ENCODE measurements at regions not wholly inside any gene's neighbourhood (a gene's known extent, or its start where the extent isn't known, plus 50 kb on each side); places are given as distances from the start of the nearest gene placed in this dataset.

DNA sequence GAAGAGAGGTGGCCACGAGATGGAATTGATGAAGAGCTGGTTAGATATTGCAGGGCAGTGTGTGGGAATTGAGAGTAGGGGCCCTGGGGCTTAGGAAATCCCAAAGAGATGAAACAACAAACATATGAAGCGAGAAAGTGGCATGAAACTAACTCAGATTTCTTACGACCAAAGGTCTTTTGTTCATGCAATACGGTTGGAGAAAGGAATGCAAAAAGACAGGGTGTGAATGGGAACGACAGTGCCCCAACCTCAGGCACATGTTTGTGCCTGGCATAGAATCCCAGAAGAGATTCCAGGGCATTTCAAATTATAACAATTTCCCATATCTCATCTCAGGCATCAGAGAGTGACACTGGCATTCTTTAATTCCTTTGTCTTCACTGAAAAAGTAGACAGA, 199.2 kb downstream of the ACTL7B start:
- DNase-seq (ENCODE audit: low read depth in 4 of 4, low spot score in 1 of 4): no peak

DNA sequence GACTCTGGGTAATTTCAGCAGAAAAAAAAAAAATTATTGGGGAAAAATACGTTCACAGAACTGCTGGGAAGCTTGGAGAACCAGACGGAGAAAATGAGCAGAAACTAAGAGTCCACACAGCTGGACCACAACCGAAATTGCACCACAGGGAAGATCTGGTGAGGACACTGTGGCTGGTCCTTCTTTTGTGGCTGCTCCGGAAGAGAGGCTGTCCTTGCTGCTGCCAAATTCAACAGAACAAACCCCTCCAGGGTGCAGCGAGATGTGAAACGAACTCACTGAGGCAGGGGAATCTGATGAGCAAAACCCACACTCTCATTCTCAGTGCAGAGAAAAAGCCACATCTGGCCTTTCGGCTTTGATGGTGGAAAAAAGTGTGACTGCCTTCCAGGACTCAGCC, 200.0 kb downstream of the ACTL7B start:
- DNase-seq (ENCODE audit: low read depth in 4 of 4, low spot score in 1 of 4): no peak

DNA sequence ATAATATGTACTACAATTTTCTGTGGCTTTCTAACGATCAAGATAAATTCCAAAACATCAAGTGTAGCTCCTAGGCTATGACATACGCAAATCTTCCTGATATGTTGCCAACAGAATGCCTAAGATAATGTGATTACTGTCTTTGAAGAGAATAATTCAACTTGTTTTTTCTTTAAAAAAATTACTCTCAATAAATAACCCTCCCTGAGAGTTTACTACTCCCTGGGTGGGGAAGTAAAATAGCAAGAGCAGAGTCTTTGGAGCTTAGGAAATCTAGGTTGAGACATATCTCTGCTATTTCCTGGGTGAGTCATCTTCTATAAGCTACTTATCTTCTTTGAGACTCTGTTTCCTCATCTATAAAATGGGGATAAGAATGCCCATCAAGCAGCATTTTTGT, 201.2 kb downstream of the ACTL7B start:
- no peak for DNase-seq (ENCODE audit: low read depth in 4 of 4, low spot score in 1 of 4)

DNA sequence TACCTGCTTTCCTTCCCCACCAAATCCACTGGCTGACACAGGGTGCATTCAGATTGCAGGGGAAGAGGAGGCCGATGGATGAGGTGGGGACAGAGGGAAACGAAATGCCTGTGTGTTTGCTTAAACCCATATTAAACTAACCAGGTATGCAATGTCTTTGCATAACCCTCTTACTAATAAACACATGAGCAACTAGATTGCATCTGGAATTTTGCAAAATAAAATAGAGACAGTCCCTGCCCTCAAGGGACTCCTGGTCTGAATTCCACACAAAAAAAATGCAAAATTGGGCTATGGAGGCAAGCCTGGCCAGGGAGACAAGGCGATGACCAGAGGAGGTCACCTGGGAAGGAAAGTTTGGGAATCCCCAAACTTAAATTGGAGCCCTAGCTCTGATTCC, 202.9 kb downstream of the ACTL7B start:
- DNase-seq (ENCODE audit: low read depth in 4 of 4, low spot score in 1 of 4): no peak

DNA sequence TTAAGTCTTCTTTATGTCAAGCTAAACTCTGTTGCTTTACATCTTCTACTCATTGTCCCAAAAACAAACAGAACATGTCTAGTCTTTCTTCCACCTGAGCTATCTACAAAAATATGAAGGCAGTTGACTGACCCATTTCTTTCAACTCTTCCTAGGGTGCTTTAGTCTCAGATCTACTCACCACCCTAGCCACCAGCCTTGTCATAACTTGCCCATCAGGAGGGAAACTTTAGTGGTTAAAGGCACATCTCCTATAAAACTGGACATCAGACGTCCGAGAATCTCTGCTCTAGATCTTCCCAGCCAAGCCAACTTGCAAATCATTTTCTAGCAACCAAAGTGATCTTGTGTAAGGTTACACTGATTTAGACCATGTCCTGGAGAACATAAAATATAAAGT, 205.0 kb downstream of the ACTL7B start:
- DNase-seq (ENCODE audit: low read depth in 4 of 4, low spot score in 1 of 4): no peak

DNA sequence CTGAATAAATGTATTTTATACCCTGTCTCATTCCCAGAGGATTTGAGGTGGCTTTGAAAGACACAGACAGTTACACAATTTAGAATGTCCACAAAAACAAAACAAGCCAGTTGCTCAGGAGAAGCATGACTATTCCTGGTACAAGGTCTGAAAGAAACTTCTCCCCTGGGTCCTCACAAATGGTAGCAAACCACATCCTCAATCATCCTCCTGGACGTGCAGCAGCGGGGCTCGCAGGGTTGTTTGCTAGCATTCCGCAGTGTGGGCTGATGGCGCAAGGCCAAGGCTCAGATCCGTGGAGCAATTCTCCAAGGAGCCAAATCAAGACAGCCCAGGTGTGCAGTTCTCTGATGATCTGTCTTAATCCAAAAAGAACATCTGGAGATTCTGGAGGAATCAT, 210.3 kb downstream of the ACTL7B start:
- no peak for DNase-seq (ENCODE audit: low read depth in 4 of 4, low spot score in 1 of 4)

DNA sequence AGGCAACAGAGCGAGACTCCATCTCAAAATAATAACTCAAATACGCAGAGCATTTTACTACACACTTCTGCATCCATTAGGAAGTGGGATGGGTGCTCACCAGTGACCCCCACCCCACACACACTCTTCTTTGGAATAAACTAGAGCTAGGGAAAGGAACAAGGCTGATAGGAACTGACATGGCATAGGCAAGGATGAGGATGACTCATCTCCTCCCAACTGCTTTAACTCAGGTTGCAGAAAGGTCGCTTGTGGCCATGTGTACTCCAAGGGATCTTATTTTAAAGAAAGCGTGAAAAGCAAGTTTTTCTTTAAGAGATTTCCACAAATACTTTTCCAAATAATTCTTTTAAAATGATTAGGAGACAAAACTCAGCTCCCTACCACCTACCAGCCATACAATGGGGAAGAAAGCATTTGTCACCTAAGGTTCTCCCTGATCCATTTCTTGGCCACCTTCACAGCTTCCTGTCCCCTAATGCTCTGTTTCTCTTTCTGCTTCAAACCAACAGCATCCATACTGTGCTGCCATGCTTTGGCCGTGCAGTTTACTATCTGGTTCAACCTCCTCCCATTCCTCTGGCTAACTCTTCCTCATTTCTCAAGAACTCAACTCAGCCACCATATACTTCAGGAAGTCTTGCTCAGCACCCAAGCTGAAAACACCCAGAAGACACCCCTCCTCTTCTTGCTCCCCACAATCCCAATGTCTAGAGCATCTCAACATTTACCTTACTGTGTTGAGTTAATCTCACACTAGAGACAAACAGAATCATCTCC, 211.9 kb downstream of the ACTL7B start:
- no peak for DNase-seq (ENCODE audit: low read depth in 4 of 4, low spot score in 1 of 4)

DNA sequence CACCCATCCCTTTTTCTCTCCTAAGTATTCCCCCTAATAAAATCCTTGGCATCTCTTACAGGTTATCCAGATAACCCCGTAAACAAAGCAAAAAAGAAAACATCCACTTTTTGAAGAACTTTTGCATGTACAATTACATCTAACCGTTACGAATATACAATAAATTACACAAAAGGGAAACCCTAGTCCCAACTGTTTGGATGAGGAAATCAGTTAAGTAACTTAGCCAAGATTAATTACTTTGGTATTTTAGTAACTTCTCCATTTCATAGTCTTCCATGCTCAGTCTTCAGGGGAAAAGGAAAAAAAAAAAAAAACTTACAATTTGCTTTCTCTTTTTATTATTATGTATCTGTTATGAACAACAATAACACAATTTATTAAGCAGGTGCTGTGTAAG, 212.9 kb downstream of the ACTL7B start:
- DNase-seq (ENCODE audit: low read depth in 4 of 4, low spot score in 1 of 4): no peak

DNA sequence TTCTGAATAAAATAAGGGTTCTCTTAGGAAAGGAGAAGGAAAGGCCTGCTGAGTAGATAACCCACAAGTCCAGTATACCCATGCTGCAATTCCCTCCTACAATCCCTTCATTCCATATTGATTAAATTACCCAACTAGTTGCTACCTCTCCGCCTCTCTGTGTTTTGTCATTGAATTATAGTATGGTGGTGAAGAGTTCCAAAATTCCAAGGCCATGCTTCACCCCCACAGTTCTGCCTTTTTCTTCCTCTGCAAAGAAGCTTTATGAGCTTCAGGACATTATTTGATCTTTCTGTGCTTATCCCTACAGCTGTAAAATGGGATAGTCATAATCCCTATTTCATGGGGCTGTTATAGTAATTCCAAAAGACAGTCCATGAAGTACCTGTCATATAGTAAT, 215.6 kb downstream of the ACTL7B start:
- no peak for DNase-seq (ENCODE audit: low read depth in 4 of 4, low spot score in 1 of 4)

DNA sequence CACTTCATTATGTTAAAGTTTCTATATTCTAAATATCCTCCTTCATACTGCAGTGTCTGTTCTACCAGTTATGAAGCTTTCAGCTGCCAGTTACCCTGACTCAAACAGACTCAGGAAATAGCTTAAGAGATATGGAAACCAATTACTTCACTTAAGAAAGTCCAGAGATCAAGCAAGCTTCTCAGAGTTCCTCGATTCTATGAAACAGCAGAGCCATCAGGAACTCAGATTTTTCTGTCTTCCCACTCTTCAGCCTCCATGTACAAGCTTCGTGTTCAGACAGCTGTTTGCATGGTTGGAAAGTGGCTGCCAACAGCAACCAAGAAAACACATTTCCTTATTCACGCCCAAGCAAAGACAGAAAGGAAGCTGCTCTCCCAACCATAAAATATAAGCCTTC, 216.1 kb downstream of the ACTL7B start:
- no peak for DNase-seq (ENCODE audit: low read depth in 4 of 4, low spot score in 1 of 4)

DNA sequence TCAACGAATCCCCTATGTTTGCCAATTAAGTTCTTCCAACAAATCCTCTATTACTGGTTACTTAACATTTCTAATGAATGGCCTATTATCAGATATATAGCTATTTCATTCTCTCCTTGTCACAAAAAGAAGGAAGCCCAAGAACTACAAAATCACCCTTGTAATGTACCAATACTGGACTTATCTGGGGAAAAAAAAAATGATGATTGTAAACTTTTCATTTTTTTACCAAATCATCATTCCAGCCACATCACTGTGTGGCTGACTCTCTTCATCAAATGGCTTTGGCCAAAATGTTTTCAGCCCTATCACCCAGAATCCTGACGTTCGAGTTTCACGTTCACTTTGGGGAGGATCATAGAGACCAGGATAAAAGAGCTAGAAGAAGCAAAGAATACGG, 216.7 kb downstream of the ACTL7B start:
- DNase-seq (ENCODE audit: low read depth in 4 of 4, low spot score in 1 of 4): no peak

DNA sequence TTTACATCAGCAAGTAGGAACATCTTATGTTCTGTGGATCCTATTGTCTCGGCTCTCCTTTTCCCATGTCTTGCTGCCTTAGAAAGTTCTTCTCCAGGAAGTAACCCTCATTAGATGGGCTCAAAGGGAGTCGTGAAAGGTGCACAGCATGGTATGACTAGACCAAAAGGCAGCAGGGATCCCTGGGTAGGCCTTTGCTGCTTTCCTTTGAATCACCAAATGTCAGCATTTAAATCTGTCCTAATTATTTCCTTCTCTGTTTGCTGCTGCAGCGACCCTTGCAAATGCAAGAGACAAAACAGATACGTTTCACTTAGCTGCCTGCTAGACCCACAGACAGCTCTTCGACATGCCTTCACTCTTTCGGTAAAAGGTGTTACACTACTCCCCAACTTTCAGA, 218.4 kb downstream of the ACTL7B start:
- DNase-seq (ENCODE audit: low read depth in 4 of 4, low spot score in 1 of 4): no peak

DNA sequence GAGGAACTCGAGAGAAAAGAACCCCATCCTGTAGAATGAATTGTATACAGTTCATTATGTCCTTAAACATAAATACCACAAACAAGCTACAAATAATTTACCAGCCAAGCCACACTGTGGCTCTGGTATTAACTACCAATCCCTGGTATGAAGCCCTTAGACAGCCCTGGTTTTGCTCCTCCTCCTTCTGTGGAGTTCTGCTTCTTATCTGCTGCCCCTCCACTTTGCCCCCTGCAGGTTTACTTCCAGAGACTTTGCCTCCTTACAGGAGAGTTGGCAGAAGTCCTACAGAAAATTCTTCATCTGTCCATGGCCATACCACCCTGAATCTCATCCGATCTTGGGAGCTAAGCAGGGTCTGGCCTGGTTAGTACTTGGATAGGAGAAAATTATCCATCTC, 219.8 kb downstream of the ACTL7B start:
- no peak for DNase-seq (ENCODE audit: low read depth in 4 of 4, low spot score in 1 of 4)

DNA sequence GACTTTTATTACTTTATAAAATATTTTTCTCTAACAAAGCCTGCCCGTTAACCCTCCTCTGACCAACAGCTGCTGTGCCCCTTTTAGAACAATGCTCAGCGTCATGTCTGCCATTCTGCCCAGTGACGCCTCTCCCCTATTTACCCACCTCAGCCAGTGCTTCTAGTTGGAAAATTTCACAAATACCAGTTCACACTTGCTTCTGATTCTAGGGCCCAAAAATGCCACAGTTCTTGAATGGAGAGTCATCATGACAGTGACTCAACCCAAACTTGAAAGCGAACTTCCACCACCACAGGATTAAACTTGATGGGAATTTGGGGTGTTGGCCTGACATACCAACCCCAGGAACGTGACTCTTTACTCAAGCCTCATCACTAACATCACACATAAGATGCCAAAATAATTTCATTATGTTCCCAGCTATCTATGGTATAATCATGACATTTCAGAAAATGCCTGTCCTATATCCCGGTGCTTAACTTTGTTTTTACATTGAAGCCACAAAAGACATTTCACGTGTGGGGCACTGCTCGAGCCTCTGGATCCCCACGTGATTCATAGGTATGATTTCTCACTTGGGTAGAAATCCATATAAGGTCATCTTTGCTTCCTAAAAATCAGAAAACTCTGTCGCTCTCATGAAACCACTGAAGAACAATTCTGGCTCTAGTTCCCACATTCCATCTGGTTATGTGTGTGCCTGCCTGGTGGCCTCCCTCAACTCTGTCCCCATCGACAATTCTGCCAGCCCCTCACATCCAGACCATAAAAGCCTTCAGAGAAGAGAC, 220.9 kb downstream of the ACTL7B start:
- DNase-seq (ENCODE audit: low read depth in 4 of 4, low spot score in 1 of 4): no peak

DNA sequence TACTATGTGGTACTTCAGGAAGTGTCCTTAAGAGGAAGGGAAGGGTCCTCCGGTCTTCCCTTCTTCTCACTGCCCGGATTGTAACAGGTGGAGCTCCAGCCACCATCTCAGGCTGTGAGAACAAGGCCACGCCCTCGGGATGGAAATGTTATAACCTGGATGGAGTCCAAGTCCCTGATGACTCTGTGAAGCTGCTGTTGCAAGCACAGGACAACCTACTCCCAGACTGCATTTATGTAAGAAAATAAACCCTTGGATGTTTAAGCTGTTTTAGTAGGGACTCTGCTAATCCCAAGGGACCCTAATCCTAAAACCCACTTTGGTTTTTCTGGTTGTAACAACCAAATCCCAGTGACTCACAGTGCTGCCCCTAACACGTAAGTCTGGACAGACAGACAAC, 221.6 kb downstream of the ACTL7B start:
- DNase-seq (ENCODE audit: low read depth in 4 of 4, low spot score in 1 of 4): no peak

DNA sequence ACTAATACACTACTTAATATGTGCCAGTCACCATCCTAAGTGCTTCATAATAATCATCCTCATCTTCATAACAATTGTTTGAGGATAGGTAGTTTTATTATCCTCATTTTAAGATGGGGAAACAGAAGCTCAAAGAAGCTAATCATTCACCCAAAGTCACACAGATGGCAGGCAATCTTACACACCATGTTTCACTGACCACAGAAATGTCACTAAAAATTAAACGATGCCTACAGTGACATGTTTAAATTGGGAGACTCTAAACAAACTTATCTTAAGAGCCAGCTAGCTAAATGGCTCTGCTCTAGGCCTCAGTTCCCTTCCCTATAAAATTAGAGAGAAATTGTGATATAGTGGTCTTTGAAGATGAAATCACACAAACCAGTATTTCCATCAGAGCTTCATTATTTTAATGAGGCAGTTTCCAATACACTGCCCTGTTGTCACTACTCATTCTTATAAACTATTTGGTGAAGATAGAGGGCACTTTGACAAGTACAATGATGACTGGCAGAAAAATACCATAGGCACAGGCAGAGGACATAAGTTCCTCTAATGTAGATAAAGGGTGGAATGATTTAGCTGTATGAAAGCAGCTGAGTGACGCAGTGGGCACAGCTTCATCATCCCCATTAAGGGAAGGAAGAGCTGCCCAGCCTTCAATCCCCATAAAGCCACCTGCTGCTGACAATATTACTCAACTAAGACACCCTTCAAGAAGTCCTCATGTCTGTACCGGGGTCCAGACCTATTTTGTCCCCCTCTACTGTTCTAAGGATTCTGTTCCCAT, 224.1 kb downstream of the ACTL7B start:
- no peak for DNase-seq (ENCODE audit: low read depth in 4 of 4, low spot score in 1 of 4)

DNA sequence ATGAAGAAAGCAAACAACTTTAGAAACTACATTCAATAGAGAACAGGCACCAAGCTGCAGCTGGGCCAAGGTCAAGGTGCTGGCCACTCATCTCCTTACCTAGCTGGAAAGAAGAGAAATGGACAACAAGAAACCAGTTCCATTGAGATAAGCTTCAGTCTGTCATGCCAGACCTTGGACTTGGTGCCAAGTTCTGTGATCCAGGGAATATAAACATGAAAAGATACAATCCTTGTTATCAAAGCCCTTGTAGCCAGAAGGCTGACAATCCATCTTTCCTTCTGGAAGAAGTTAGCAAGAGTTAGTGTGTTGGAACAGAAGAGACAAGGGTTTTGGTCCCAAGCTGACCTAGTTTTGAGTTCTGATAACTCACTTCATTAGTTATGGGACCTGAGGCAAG, 227.5 kb downstream of the ACTL7B start:
- no peak for DNase-seq (ENCODE audit: low read depth in 4 of 4, low spot score in 1 of 4)

DNA sequence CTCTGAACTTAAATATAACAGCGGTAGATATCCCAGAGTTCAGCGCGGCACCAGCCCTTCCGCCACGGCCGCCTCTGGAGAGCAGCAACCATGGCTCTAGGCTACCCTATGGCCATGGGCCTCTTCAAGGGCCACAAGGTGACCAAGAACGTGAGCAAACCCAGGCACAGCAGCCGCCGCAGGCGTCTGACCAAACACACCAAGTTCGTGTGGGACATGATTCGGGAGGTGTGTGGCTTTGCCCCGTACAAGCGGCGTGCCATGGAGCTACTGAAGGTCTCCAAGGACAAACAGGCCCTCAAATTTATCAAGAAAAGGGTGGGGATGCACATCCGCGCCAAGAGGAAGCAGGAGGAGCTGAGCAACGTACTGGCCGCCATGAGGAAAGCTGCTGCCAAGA, 229.0 kb downstream of the ACTL7B start:
- no peak for DNase-seq (ENCODE audit: low read depth in 4 of 4, low spot score in 1 of 4)

DNA sequence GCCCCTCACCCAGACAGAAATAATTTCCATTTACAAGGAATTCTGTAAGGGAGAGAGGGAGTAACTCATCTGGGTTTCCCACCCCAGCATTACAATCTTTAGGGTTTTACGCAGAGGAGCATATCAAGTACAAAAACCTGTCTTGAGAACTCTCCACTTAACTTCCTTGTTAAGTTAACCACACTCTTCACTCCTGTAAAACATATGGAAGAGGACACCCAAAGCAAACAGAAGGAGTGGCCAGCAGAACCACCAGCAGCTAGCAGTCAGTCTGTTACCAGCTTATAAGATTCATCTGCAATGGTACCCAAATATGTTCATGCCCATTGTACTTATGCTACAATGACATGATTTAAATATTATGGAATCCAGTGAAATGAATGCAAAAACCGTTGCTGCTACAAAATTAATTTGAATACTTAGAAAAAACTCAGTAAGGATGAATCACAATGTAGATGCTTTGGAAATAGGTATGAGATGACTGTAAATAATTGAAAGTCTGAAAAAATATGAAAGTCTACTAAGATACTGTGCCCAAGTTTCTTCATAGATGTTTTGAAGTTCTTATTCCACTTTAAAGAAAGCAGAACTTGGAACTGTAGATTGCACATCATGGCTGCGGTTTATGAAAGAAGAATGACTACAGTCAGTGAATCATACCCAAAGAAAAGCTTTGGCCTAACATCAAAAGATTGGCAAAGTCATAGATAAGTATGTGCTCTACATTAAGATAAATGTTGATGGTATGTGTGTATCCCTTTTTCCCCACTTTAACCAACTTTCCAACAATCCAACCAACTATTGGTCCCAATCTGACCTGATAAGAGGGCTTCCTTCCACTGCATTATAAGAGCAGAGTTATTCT, 233.6 kb downstream of the ACTL7B start:
- DNase-seq (ENCODE audit: low read depth in 4 of 4, low spot score in 1 of 4): no peak

DNA sequence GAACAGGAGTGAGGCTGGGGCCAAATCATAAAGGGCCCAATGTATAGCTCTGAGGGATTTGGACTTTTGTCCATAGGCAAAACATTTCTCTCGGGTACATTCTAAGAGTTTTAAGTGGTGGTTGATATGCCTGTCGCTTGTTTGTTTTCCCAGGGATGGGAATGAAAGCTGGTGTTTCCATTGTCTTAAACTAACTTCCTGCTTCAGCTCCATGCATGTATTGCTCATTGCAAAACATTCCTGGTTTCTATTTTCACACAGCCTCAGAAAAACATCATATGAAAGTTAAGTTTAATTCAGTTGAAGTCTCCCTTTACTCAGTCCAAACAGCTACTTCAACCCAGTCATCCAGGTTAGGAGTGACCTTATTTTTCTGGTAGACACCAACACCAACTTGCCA, 235.0 kb downstream of the ACTL7B start:
- no peak for DNase-seq (ENCODE audit: low read depth in 4 of 4, low spot score in 1 of 4)

DNA sequence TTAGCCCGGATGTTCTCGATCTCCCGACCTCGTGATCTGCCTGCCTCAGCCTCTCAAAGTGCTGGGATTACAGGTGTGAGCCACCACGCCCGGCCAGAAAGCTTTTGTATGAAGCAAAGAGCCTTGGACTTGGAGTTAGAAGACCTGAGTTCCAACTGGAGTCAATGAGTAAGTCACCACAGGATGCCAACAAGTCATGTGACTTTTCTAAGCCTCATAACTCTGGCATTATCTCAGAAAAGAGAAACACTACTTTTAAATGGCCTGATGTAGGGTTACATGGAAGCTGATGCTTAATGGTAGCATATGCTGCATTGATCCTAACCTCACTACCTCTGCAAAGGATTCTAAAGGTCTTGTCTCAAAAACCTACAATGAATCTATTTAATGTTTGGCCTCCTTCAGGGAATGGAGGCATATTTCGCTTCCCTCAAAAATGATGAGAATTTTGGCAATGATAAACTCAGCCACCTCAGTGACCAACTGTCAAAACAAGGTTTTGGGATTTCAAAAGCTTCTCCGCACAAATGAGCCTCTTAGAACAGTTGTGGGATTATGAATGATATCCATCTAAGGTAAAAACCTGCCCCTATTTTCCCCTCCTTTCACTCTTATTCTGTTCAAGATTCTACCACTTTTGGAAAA, 236.8 kb downstream of the ACTL7B start:
- no peak for DNase-seq (ENCODE audit: low read depth in 4 of 4, low spot score in 1 of 4)

Data from stimulated activated CD4-positive, alpha-beta T cell treated with anti-CD3 and anti-CD28 coated beads, Interleukin-1b, Interleukin-23, amount 100 ng/mL, for 24 hours (primary cell).